ENCODE measurements at regions not wholly inside any gene's neighbourhood (a gene's known extent, or its start where the extent isn't known, plus 50 kb on each side); places are given as distances from the start of the nearest gene placed in this dataset.

DNA sequence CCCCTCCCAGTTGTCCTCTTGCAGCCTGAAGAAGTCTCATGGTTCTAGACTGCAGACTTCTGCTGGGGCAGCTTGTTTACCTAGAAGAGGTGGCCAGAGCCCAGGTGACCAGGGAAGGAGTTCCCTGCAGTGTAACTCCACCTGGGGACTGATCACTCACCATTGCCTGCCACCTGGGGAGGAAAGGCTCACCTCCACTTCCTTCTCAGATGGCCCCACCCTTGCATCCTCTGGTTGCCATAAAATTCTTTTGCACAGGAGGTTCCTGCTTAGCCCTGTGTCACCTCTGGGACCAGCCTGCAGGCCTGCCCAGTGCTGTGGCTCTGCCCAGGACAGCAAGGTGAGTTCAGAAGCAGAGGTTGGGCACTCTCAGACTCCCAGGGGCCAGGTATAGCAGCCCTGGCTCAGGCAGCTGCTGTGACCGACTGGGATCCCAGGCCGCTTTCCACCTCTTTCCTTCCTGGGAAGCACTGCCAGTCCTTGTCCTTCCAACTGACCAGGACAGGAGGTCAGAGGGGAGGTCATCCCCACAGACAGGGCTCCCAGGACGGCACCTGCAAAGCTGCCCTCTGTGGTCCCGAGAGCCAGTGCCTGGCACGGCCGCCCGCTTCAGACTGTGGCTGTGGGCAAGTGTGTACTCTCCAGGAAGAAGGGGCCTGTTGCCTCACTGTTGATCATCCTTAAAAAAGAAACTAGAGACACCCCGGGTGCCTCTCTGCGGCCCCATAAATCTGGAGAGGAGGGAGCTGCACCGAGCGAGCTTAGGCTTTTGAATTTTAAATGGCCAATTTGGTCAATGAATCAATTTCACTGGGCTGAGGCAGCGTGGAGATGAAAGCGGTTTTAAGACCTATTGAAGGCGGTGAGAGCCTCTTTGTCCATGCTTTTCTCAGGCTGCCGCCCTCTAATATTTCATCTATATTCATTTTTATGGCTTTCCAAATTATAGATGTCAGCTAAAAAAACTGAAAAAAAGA lies 79.5 kb upstream of the C14orf180 start:
- intact Hi-C loops (cut with micrococcal nuclease; ENCODE audit: unreplicated experiment), result no loop called here
- no peak for DNase-seq
- Histone ChIP-seq H3K4me1 (no peaks in the 10 kb centered on the region), H3K36me3 (ENCODE audit: control insufficient read depth, insufficient read depth, low read length) (no peaks in the 10 kb centered on the region), H3K9me3 (no peaks in the 10 kb centered on the region), H3K27me3 (replicated peaks; ENCODE audit: control insufficient read depth, insufficient read depth, low read length) (no peaks in the 10 kb centered on the region; the same call in 1 of the 2 replicates), H3K4me3 (ENCODE audit: low read depth, low read length) (no peak overlapping the region)
- Mint-ChIP-seq H3K4me1 (ENCODE audit: low read depth, unreplicated experiment) (no peaks in the 10 kb centered on the region), H3K9me3 (ENCODE audit: unreplicated experiment) (peaks cover 11% of the 10 kb centered on the region), H3K4me3 (ENCODE audit: unreplicated experiment) (no peak overlapping the region), H3K36me3 (ENCODE audit: insufficient read depth, unreplicated experiment) (no peaks in the 10 kb centered on the region), H3K27ac (ENCODE audit: unreplicated experiment) (no peak overlapping the region), H3K27me3 (ENCODE audit: insufficient read depth, unreplicated experiment) (peaks cover 8% of the 10 kb centered on the region)
- CTCF ChIA-PET, result no interaction called here
- POLR2A ChIA-PET, result no interaction called here
- no peak for TF ChIP-seq CTCF (IDR thresholded peaks at IDR 0.05; ENCODE audit: insufficient read depth in 1 of 2, low read depth in 1 of 2, low read length in 1 of 2, severe bottlenecking in 1 of 2, unreplicated experiment in 1 of 2)
- no TSS peak for BruUV-seq (replicated peaks)

GRCh38 chr14:104502060-104502459 lies 77.5 kb upstream of the C14orf180 start:
- no peaks in the 10 kb centered on the region for H3K4me1 Mint-ChIP-seq (ENCODE audit: low read depth, unreplicated experiment)

DNA sequence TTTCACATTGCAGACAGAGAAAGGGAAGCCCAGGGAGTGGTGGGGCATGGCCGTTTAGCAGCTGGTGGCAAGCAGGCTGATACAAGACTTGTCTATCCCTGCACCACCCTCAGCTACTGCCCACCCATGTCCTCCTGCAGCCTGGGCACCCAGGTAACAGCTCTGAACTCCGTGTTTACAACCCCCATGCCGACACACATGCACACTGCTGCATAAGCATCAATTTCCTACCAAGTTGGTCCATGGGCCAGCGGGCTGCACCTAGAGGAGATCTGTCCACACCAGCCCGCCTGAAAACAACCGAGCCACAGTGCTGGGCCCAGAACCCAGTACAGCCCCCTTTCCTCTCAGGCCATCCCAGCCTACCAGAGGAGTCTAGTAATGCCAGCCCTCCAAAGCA lies 75.9 kb upstream of the C14orf180 start:
- H3K36me3 Mint-ChIP-seq (ENCODE audit: insufficient read depth, unreplicated experiment), result no peaks in the 10 kb centered on the region
- DNase-seq, result no peak
- peaks cover 15% of the 10 kb centered on the region for H3K27me3 Mint-ChIP-seq (ENCODE audit: insufficient read depth, unreplicated experiment)
- ChIA-PET CTCF (no interaction called here), POLR2A (no interaction called here)
- intact Hi-C loops (cut with micrococcal nuclease; ENCODE audit: unreplicated experiment), result no loop called here
- Histone ChIP-seq H3K36me3 (ENCODE audit: control insufficient read depth, insufficient read depth, low read length) (no peaks in the 10 kb centered on the region), H3K27me3 (replicated peaks; ENCODE audit: control insufficient read depth, insufficient read depth, low read length) (no peaks in the 10 kb centered on the region; the same call in 1 of the 2 replicates), H3K9me3 (peaks cover 5% of the 10 kb centered on the region; the same call in 1 of the 2 replicates), H3K4me1 (no peaks in the 10 kb centered on the region), H3K4me3 (ENCODE audit: low read depth, low read length) (no peak overlapping the region)
- peaks cover 22% of the 10 kb centered on the region for H3K9me3 Mint-ChIP-seq (ENCODE audit: unreplicated experiment)
- TF ChIP-seq CTCF (IDR thresholded peaks at IDR 0.05; ENCODE audit: insufficient read depth in 1 of 2, low read depth in 1 of 2, low read length in 1 of 2, severe bottlenecking in 1 of 2, unreplicated experiment in 1 of 2), result no peak
- no peak overlapping the region for H3K27ac Mint-ChIP-seq (ENCODE audit: unreplicated experiment)
- H3K4me3 Mint-ChIP-seq (ENCODE audit: unreplicated experiment), result no peak overlapping the region
- BruUV-seq (replicated peaks), result no TSS peak
- H3K4me1 Mint-ChIP-seq (ENCODE audit: low read depth, unreplicated experiment), result no peaks in the 10 kb centered on the region

More at GRCh38 chr14:104502060-104502459, 77.5 kb upstream of the C14orf180 start:
- H3K36me3 ChIP-seq (ENCODE audit: control insufficient read depth, insufficient read depth, low read length), result no peaks in the 10 kb centered on the region
- TF ChIP-seq CTCF (IDR thresholded peaks at IDR 0.05; ENCODE audit: insufficient read depth in 1 of 2, low read depth in 1 of 2, low read length in 1 of 2, severe bottlenecking in 1 of 2, unreplicated experiment in 1 of 2), result no peak
- H3K27me3 ChIP-seq (replicated peaks; ENCODE audit: control insufficient read depth, insufficient read depth, low read length), result no peaks in the 10 kb centered on the region; the same call in 1 of the 2 replicates
- Mint-ChIP-seq H3K27me3 (ENCODE audit: insufficient read depth, unreplicated experiment) (peaks cover 10% of the 10 kb centered on the region), H3K36me3 (ENCODE audit: insufficient read depth, unreplicated experiment) (no peaks in the 10 kb centered on the region), H3K9me3 (ENCODE audit: unreplicated experiment) (peaks cover 11% of the 10 kb centered on the region), H3K4me3 (ENCODE audit: unreplicated experiment) (no peak overlapping the region), H3K27ac (ENCODE audit: unreplicated experiment) (no peak overlapping the region)
- intact Hi-C loops (cut with micrococcal nuclease; ENCODE audit: unreplicated experiment), result no loop called here
- CTCF ChIA-PET, result interaction anchor here (0.6 kb wide), 1 partner anchor 208 kb away, joined by 3 read pairs; no protein-coding TSS in a partner anchor
- no peaks in the 10 kb centered on the region for H3K4me1 ChIP-seq
- POLR2A ChIA-PET, result no interaction called here
- no peaks in the 10 kb centered on the region for H3K9me3 ChIP-seq
- no TSS peak for BruUV-seq (replicated peaks)
- DNase-seq, result no peak
- H3K4me3 ChIP-seq (ENCODE audit: low read depth, low read length), result no peak overlapping the region
